ENCODE measurements at regions not wholly inside any gene's neighbourhood (a gene's known extent, or its start where the extent isn't known, plus 50 kb on each side); places are given as distances from the start of the nearest gene placed in this dataset.

DNA sequence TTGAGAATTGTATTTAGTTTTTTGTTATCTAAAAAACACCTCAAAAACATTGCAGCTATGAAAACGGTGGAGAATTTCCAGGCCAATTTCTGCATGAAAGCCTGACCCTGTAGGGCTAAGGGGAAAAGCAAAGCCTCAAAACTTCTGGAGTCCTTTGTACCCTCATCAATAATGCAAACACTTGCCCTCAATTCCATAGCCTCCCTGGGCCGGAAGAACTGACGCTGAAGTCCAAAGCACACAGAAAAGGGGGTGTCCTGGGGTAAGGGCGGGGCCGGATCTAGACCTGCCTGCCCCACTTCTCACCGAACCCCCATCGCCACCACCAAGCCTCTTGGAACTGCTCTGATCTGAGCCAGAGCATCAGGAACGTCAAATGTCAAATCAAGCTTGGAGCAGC is 173.9 kb upstream of the S100G start:
- TF ChIP-seq, protein P1, sequence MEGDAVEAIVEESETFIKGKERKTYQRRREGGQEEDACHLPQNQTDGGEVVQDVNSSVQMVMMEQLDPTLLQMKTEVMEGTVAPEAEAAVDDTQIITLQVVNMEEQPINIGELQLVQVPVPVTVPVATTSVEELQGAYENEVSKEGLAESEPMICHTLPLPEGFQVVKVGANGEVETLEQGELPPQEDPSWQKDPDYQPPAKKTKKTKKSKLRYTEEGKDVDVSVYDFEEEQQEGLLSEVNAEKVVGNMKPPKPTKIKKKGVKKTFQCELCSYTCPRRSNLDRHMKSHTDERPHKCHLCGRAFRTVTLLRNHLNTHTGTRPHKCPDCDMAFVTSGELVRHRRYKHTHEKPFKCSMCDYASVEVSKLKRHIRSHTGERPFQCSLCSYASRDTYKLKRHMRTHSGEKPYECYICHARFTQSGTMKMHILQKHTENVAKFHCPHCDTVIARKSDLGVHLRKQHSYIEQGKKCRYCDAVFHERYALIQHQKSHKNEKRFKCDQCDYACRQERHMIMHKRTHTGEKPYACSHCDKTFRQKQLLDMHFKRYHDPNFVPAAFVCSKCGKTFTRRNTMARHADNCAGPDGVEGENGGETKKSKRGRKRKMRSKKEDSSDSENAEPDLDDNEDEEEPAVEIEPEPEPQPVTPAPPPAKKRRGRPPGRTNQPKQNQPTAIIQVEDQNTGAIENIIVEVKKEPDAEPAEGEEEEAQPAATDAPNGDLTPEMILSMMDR (conservative IDR thresholded peaks at IDR 0.05; ENCODE audit: low read depth, low read length), result no peak
- TF ChIP-seq EZH2 (IDR thresholded peaks at IDR 0.05; ENCODE audit: borderline replicate concordance, low read depth, low read length, poor library complexity, severe bottlenecking), result no peak

Data from A673 (cell line).